ENCODE measurements at regions not wholly inside any gene's neighbourhood (a gene's known extent, or its start where the extent isn't known, plus 50 kb on each side); places are given as distances from the start of the nearest gene placed in this dataset.
"Not testable (repeated sequence)": the region's sequence is repeated elsewhere in the genome, so short reads cannot be mapped to it uniquely, and the experiment has no call there.

DNA sequence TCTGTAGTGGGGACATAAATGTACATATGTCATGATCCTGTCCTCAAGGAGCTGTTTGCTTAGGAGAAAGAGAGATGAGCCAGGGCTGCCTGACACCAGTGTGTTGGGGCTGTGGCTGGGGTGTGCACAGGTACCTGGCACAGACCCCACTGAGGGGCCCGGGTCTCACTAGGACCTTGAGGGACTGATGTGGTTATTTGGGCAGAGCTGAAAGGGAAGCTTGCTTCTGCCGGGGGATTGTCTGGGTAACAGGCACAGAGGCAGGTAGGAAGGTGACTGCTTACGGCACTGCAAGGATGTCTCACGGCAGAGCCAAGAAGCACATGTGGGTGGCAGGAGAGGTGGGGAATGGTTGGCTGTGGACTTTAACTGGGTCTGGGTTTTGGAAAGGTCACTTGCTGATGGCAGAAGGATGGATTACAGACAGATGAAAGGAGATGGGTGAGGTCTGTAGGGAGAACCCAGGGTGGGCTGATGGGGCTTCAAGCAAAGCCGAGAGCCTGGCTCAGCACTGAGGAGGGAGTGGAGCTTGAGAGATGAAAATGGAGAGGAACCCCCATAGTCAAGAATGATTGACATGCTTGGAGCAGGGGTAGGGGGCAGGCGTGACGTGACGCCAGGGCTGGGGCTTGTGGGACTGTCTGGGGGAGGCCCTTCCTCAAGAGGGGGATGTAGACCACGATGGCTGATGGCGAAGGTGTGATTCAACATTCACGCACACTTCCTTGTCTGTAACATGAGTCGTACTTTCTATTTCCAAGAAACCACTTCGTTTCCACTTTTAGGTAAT, 207.7 kb upstream of the SHH start:
- intact Hi-C loops (cut with micrococcal nuclease): no loop called here

DNA sequence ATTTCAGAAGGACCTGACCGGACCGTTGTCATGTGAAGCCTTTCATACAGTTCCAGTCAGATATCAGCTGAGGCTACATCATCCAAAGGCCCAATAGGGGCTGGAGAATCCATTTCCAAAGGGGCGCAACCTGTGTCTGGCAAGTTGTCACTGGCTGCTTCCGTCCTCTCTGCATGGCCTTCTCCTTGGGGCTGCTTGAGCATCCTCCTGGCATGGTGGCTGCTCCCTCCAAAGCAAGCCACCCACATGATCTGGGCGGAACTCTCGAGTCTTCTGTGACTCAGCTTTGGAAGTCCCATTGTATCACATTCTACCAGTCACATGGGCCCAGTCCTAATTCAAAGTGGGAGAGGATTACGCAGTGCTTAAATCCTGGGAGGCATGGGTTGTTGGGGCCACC, 207.0 kb upstream of the SHH start:
- intact Hi-C loops (cut with micrococcal nuclease): no loop called here

DNA sequence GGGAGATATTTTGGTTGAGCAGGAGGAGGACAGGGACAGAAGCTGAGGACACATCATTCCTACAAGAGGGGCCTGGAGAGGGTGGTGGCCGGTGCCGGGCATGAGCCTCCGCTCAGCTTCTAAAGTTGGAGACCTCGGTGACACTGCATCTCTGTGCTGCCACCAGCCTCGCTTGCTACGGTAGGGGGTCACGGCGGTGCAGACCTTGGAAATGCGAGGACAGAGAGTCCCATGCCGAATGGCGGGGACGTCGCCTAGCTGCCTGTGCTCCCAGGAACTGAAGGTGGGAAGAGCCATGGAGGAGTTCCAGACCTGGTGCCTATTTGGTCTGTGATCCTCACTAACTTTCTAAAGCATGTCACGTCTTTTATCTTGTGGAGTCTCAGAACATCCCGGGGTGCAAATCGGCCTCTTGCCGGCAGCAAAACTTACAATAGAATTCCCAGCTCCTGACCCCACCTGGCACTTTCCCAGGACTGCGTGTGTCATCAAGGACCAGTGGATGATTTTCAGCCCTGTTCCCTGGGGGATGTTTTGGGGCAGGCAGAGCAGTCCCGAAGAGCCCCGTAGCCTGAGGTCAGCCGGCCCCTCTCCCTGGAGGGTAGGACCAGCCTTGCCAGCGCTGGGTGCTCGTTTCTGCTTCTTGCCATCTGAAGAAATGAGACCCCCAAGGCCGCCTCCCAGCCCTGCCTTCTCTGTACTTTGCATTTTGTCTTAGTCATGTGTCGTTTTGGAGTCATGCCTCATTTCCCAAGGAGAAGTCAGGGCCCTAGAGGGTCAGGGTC, 205.8 kb upstream of the SHH start:
- intact Hi-C loops (cut with micrococcal nuclease): no loop called here

DNA sequence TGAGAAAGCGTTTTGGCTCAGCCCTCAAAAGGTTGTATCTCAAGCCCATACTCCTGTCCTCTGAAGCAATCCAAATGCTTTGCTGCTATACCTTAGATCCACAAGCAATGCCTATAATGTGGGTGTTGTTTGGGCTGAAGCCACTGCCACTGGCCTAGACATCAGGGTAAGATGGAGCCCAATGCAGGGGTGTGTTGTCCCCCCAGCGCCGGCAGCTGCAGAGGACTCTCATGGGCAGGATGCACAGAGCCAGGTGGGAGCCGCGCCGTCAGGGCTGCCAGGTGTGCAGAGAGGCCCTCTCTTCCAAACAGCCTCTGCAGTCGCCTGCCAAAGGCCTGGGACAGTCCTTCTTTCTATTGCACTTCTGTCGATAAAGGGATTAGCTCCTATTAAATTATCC, 205.2 kb upstream of the SHH start:
- intact Hi-C loops (cut with micrococcal nuclease): no loop called here

DNA sequence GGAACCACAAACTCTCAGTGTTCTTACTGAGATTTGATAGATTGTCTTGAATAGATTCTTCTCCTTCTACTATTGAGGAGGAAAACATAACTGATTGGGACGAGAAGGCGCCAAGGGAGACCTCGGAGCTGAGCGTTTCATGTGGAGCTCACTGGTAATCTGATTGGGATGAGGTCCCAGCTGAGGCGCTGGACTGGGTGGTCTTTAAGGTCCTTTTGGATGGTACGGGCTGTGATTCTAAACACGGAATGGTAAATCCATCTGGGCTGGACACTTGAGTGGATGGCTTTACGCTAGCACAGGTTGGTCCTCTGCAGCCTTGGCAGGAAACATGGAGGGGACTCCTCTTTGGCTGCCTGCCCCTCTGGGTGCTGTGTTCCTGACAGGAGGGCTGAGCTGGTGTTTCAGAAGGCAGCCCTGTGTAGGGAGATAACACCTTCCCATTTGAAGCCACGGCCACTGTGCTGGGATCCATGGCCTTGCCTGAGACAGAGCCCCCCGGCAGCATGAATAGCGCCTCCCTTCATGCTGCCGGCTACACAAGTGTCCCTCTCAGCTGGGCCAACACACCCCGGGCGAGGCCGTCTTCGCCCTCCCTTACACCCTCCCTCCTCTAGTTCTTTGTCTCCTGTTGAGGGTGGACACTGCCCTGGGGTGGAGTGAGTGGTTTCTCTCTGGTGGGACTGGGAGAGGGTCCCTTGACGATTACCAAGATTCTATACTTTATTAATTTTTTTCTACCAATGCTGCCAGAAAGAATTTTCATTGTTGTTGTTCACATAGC, 203.2 kb upstream of the SHH start:
- intact Hi-C loops (cut with micrococcal nuclease): no loop called here

DNA sequence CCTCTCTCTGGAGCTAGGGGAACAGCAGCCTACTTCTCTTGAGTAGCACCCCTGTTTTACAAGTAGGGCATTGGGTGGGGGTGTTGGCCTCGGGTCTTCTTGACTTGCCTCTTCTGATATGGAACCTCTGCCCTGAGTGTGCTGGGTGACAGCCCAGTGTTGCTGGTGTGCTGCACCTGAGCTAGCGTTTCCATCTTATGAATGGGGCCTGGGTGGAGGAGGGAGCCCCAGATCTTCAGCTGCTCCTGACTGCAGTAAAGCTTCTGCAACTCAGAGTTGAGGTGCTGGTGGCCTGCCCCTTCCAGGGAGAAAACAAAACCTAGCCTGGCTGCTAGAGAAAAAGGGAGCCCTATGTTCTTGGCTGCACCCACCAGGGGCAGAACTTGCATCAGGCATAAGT, 202.5 kb upstream of the SHH start:
- intact Hi-C loops (cut with micrococcal nuclease): no loop called here

DNA sequence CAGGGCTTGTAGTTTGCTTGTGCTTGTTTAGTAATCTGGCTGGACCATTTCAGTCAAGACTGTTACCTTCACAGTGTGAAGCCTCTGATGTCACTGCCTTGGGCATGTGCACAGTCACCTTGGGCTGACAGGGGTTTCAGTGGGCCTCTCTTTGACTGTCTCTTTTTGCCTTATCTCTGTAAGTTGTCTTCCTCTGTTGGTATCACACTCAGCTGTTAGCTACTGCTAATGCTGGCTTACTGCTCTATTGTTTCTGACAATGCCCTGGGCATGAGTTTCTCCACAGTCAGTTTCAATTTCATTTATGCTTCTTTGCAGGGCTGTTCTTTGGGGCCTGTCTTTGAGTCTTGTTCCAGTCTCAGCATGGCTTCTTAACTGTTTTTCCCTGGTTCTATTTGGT, 201.9 kb upstream of the SHH start:
- intact Hi-C loops (cut with micrococcal nuclease): no loop called here

DNA sequence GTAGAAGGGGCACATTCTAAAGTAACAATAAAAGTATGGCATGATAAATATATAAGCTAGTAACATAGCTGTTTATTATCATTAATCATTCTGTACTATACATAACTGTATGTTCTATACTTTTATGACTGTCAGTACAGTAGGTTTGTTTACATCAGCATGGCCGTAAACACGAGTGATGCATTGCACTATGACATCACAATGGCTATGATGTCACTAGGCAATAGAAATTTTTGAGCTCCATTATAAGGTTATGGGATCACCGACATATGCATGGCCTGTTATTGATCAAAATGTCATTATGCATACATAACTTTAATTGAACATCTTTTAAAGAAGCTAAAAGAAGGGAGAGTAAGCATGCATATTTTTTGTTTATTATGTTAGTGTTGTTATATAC, 200.1 kb upstream of the SHH start:
- intact Hi-C loops (cut with micrococcal nuclease): no loop called here

DNA sequence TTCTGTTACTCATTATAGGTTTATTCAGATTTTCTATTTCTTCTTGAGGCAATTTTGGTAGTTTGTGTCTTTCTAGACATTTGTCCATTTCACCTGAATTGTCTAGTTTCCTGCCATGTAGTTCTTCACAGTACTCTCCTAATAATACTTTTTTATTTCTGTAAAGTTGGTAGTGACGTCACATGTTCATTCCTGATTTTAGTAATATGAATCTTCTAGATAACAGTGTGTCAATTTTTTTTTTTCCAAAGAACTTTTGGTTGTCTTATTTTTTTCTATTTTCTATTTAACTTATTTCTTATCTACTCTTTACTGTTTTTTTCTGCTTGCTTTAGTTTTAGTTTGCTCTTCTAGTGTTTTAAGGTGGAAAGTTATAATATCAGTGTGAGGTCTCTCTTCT, 197.3 kb upstream of the SHH start:
- intact Hi-C loops (cut with micrococcal nuclease): no loop called here

DNA sequence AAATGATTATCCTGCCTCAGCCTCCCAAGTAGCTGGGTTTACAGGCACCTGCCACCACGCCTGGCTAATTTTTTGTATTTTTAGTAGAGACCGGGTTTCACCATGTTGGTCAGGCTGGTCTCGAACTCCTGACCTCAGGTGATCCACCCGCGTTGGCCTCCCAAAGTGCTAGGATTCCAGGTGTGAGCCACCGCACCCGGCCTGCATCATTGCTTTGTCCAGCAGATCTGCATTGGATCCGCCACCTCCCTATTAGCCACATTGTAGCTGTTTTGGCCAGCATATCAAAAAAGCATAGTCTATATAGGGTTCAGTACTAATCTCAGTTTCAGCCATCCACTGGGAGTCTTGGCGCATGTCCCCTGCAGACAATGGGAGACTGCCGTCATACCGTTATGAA, 194.6 kb upstream of the SHH start:
- intact Hi-C loops (cut with micrococcal nuclease): not testable (repeated sequence)

DNA sequence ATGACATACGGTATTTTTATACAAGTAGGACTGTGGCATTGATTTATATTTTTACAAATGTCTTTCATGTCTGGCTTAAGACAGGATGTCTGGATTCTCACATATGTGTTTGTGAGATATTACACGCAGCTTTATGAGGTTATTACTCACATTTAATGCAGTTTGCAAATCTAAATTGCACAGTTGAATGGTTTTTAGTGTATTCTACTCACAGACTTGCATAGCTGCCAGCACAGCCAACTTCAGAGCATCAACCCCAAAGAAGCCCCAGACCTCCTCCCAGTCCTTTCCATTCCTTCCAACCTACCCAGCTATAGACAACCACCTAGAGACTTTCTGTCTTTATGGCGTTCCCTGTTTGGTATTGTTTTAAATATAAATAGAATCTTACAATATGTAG, 193.8 kb upstream of the SHH start:
- intact Hi-C loops (cut with micrococcal nuclease): no loop called here

DNA sequence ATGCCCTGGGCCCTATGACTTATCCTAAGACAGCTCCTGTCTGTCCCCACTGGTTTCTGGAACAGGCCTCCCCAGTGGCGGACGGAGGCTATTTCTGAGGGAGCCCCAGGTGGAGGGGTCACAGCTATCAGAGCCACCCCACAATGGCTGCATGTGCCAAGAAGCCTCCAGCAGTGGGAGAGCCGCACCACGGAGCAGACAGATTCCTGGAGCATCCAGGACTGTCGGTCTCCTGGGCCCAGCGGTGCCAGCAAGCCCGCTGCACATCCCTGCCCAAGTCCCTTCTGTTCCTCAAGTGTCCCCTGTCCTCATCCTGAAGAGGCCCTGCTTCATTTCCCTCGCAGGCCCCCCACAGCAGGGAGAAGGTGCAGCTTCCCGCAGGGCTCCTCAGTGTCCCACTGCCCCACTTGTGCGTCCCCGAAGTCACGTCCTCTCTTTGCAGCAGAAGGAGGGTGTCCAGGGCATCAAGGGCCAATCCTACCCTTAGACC, 193.0 kb upstream of the SHH start:
- intact Hi-C loops (cut with micrococcal nuclease): no loop called here

DNA sequence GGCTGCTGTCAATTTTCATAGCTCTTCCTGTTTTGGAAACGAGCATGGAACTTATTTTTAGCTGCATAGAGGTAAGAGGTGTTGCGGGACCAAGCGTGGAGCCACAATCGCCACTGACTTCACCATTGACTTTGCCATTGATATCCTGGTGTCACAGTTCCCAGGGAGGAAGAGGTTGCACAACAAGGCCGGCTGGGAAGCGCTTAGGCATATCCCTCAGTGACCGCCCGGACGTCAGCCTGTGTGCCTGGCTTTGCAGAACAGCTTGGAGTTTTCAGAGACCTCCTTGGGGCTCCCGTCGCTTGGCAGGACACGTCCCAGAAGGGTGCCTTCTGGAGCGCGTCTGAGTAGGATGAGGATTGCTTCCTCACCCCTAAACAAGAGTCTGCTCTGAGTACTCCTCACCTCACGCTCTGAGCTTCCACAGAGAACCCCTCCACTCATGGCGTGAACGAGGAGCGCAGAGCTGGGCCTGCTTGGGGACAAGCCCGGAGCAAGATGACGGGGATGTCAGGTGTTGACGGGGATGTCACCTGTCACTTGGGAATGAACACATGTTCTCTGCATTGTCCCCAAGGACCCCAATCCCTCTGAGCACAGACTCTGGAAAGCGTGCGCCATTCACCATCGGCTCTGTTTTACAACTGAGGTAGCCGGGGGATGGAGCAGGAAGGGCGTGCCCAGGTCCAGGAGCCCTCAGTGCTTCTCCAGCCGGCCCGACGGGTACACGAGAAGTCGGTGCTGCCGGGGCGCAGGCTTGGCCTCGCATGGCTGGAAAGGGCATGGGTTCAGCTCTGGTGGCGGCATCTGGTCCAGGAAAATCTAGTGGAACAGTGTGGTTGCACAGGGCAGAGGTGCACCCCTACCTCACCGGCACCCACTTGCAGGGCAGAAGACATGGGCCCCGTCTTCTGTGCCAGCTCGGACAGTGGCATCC, 192.3 kb upstream of the SHH start:
- intact Hi-C loops (cut with micrococcal nuclease): no loop called here

DNA sequence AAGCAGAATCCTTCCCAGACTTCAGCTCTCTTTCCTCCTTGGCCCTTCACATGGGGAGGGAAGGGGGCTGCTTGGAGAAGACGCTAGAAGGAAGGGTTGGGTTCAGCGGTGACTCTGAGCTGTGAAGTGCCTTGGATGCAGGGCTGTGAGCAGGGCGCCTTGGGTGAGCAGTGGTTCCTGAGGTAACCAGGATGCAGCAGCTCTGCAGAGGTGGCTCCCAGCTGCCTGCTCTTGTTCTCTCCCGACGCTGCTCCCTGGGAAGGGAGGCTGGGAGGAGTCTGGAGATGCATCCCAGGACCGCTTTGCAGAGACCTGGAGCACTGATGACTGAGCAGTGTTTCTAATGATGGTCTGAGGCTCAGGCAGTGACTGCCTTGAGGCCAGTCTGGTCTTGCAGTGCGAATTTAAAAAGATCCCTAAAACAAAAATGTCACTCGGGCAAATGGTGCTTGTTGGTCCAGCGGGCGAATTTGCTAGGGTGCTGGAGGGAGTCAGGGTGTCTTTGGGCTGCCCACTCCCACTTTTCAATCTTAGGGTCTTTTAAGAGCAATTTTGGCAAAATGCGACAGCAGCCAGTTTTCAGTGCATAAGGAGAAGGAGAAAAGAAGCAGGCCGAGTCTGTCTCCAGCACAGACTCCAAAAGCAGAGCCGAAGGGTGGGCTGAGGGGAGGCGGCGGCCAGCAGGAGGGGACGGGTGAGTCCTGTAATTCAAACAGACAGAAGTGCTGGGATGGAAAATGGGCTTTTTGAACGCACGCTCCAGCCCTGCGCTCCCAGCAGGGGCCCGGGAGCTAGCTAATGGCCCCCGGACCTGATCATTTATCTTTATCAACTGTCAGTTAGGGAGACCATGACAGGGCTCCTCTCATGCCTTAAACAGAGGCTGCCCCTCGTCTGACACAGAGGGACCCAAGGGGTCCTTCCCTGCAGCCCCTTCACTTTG, 191.2 kb upstream of the SHH start:
- intact Hi-C loops (cut with micrococcal nuclease): no loop called here

DNA sequence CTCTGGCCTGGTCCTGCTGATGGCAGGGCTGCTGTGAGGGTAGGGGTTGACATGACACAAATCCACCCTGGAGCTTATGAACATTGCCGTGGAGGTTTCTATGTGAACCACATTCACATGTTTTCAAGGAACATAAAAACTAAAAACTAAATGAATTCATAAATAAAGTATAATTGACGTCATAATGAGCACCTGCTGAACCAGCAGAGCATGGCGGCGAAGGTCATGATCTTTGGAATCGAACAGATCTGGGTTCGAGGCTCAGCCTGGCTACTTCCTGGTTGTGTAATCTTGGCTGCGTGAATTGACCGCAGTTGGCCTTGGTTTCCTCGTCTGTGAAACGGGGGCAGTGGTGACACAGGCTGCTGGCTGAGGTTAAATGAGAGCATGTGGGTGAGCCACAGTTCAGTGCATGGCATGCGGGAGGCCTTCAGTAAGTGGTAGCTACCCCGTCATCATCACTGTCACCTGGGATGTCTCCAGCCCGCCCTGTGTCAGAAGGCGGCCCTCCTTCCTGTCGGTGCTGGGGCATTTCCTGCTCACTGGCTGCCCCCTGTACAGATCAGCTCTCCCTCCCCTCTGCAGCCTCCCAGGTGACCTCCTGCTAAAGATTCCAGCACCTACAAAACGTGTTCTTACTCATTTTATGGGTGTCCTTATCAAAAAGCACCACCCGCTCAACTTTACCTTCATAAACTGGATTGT, 190.3 kb upstream of the SHH start:
- intact Hi-C loops (cut with micrococcal nuclease): no loop called here

DNA sequence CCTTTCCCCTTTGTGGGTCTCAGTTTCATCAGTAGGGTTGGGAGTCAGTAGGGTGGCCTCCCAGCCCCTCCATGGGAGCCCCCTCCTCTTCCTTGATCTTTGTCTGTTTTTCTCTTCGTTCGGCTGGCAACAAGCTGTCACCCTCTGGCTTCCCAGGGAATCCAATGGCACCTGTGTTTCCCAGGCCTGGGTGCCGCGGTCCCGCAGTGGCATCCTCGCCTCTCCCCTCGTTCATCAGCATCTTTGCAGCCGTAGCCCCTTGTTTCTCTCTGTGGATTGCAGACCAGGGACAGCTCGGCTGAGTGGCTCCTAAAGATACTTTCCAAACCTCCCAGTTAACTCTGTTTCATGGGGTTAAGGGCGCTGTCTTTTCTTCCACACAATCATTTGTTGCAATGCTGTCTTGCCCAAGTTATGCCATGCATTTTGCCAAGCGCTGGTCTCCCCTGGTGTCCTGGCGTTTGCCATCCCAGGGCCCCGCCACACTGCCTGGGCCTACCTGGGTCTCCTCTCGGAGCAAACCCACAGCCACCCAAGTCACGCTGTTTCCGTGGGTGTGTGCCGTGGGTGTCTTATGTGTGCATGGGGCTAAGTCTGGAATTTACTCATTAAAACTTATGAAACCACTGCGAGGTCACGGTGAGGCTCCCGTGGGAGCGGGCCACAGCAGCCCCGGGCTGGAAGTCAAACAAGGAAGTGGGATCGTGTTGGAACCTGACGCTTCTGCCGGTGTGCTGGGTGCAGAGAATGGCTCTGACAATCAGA, 189.4 kb upstream of the SHH start:
- intact Hi-C loops (cut with micrococcal nuclease): no loop called here

DNA sequence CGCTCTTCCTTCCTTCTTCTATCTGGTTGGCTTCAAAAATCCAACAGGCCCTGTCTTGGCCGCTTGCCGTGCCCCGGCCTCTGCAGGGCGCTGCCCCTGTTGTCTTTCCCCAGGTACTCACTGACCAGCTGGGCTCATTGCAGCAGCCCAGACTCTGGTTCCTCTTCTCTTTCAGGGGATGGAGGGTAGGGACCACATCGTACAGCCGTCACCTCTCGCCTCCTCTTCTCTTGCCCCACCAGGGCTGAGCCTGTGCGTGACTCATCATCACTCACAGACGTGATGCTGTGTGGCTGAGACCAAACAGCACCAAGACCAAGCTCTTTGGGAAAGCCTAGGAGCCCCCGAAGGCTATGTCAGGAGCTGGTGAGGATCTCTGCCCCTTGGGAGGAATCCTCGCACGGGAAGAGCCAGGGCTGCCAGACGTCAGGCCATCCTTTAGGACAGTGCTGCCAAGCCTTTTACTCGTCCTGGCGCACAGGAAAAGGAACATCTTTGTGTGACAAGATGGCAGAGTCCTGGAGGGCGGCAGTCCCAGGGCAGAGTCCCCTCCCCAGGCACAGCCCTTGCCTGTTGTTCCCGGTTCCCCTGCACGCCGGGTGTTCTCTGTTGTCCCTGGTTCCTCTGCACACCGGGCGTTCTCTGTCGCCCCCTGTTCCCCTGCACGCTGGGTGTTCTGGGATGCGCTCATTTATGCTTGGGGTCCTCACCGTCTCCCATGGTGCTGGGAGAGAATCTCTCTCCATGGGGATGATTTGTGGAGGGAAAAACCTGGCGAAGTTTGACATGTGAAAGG, 188.5 kb upstream of the SHH start:
- intact Hi-C loops (cut with micrococcal nuclease): no loop called here
